AG04450 (cell line): ENCODE measurements at regions not wholly inside any gene's neighbourhood (a gene's known extent, or its start where the extent isn't known, plus 50 kb on each side); places are given as distances from the start of the nearest gene placed in this dataset.

ENCODE experiments used
- CTCF ChIA-PET: fragments of 300-600, 350-600 bp; formaldehyde crosslinking; extraction: SDS; loops from one replicate; lab custom pipeline; 2022; ENCODE audit warnings: antibody characterized with exemption, inconsistent platforms; lab: Charles Lee
- POLR2A ChIA-PET: fragments of 350-600 bp; formaldehyde crosslinking; extraction: SDS; loops from one replicate; lab custom pipeline; 2021; ENCODE audit warnings: antibody characterized with exemption, inconsistent platforms; lab: Yijun Ruan, JAX
- DNase-seq: peaks from one replicate; pipeline ENCODE4 v3.0.0-alpha.2; 2011; ENCODE audit warnings: low read depth, low spot score
- H3K27ac ChIP-seq: one replicate; pipeline ENCODE4 v1.5.1; 2012; ENCODE audit warnings: low read depth, low read length, control low read depth
- H3K27me3 ChIP-seq: one replicate; pipeline ENCODE4 v1.6.0; 2012; ENCODE audit warnings: low read length; ENCODE audit not compliant: control insufficient read depth, insufficient read depth
- H3K4me3 ChIP-seq: 2 replicates; pipeline ENCODE4 v1.5.1; 2011; ENCODE audit warnings: mild to moderate bottlenecking, low read depth, low read length, control low read depth
- H3K9me3 ChIP-seq: 2 replicates; pipeline ENCODE4 v1.5.1; 2012; ENCODE audit warnings: low read length; ENCODE audit not compliant: control insufficient read depth, insufficient read depth
- TF ChIP-seq, protein P1 (sequence below): IDR thresholded peaks from 2 replicates; pipeline ENCODE4 v1.5.1; 2011; ENCODE audit warnings: low read depth, low read length, control low read depth, inconsistent platforms

DNA sequence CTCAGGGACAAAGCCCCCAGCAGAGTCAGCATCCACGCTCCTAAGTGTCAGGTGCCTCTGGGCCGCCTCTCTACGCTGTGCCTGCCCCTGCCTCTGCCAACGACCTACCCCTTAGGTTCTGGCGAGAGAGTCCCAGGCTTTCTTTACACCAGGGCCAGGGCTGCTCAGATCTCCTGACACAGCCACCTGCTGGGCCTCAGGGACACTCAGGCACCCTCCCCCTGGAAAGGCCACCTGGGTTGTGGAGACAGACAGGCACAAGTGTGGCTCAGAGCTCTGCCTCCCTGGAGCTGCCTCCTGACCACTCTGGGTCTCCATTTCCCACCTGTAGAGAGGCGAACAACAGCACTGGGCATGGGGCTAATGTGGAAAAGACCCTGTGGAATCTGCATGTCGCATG, 90.0 kb upstream of the ADRA2C start:
- TF ChIP-seq, protein P1, sequence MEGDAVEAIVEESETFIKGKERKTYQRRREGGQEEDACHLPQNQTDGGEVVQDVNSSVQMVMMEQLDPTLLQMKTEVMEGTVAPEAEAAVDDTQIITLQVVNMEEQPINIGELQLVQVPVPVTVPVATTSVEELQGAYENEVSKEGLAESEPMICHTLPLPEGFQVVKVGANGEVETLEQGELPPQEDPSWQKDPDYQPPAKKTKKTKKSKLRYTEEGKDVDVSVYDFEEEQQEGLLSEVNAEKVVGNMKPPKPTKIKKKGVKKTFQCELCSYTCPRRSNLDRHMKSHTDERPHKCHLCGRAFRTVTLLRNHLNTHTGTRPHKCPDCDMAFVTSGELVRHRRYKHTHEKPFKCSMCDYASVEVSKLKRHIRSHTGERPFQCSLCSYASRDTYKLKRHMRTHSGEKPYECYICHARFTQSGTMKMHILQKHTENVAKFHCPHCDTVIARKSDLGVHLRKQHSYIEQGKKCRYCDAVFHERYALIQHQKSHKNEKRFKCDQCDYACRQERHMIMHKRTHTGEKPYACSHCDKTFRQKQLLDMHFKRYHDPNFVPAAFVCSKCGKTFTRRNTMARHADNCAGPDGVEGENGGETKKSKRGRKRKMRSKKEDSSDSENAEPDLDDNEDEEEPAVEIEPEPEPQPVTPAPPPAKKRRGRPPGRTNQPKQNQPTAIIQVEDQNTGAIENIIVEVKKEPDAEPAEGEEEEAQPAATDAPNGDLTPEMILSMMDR = no peak
- Histone ChIP-seq H3K27ac (no peak overlapping the region), H3K4me3 (no peak overlapping the region), H3K27me3 (peaks cover 14% of the 10 kb centered on the region), H3K9me3 (peaks cover 3% of the 10 kb centered on the region; the same call in 1 of the 2 replicates)
- ChIA-PET POLR2A (no interaction called here), CTCF (no interaction called here)
- no peak for DNase-seq

DNA sequence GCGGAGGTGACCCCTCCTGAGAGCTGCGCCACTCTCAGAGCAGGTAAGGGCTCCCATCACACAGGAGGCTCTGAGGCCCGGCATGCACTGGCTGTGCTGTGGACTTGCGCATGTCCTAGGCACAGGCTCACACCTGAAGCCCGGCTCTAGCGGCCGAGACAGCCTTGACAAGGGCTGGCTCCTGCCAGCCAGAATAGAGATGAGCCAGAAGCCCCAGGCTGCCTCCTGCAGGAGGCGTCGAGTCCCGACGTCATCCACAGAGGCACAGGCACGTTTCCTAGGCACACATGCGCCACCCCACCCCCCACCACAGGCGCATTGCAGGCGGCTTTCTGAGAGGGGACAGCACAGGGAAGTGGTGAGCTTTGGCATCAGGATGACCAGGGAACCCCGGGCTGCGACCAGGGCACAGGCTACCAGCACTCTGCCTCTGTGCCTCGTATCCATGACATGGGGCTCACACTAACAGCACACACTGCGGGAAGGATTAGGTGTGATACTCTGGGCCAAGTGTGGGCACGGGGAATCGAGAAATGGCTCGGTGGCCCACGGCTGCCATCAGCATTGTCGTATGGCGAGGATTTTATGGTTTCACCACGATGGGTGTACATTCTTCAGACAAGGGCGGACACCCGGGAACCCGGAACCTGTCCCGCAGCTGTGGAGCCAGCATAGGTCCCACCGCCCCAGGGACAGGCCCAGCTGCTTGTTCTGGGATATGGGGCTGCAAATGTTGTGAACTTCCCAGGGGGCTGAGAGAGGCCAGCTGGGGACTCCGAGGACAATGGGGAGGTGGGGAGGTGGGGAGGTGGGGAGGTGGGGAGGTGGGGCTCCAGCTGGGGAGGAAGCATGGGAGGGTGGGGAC, 90.7 kb upstream of the ADRA2C start:
- TF ChIP-seq, protein P1 = no peak
- H3K27ac ChIP-seq = no peak overlapping the region
- no peak overlapping the region for H3K4me3 ChIP-seq
- ChIA-PET POLR2A (no interaction called here), CTCF (no interaction called here)
- H3K27me3 ChIP-seq = peaks cover 15% of the 10 kb centered on the region
- DNase-seq = no peak
- peaks cover 11% of the 10 kb centered on the region; the same call in 1 of the 2 replicates for H3K9me3 ChIP-seq

DNA sequence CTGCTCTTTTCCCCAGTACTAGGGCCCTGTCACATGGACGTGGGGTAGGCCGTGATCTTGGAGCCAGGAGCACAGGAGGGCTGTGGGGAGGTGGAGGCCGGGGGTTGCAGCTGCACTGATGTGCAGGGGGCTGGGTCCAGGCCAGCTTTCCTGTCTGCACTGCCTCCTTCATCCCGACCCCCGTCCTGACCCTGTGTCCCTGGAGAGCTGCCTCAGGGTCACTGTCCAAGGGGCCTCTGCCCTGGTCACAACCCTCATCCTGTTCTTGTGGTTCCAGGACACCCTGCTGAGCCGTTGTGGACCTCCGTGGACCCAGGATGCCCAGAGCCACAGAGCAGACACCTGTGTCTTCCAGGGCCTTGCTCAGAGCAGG, 91.7 kb upstream of the ADRA2C start:
- CTCF ChIA-PET = no interaction called here
- Histone ChIP-seq H3K27me3 (peaks cover 12% of the 10 kb centered on the region), H3K27ac (no peak overlapping the region), H3K4me3 (no peak overlapping the region), H3K9me3 (peaks cover 15% of the 10 kb centered on the region; the same call in 1 of the 2 replicates)
- TF ChIP-seq, protein P1 = no peak
- DNase-seq = no peak
- POLR2A ChIA-PET = no interaction called here

DNA sequence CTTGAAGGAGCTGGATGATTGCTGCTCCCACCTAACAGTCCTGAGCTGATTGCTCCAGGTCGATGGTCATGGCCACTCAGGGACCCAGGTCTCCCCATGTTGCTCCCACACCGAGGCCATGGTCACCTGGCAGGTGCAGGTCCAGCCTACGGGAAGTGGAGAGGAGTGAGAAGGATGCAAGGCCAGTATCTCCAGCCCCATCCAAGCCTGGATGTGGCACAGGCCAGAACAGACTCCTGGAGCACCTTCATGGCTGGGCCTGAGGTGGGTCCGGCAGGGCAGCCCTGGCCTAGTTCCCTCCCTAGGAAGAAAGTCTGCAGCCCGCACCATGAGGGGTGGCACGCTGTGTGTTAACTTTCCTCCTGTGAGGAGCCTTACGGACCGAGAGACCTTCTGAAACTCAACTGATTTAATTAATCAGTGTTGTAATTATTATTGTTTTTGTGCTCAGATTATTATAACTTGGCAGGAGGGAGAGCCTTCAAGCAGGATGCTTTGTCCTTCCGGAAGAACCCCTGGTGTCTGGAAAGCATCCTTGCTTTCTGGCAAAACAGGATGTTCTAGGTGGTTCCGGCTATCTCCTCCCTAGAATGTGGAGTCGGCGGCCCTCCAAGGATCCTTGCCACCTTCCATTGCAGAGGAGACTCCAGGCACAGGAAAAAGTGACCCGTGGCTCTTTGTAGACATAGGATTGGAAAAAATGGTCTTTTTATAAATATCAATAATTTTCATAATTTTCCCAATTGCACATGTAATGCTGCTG, 92.3 kb upstream of the ADRA2C start:
- CTCF ChIA-PET = no interaction called here
- Histone ChIP-seq H3K9me3 (peaks cover 21% of the 10 kb centered on the region; the same call in 1 of the 2 replicates), H3K27ac (no peak overlapping the region), H3K27me3 (peaks cover 12% of the 10 kb centered on the region), H3K4me3 (no peak overlapping the region)
- TF ChIP-seq, protein P1 = no peak
- no peak for DNase-seq
- POLR2A ChIA-PET = no interaction called here

DNA sequence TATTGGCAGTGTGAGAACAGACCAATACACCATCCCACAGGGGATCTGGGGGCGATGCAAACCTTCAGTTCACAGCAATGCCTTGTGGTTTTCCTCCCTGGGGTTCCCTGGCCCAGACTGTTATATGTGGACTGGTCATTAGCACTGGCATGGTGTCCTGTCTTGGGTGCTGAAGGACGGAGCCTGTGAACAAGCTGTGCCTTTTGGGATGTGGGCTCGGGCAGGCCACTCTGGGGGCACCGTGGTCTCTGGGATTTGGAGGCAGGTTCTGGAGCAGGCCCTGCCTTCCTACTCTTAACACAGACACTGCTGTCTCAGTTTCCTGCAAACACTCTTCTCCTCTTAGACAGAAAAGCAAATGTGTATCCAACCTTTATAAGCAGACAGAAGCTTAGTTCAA, 93.0 kb upstream of the ADRA2C start:
- ChIA-PET CTCF (no interaction called here), POLR2A (no interaction called here)
- DNase-seq = no peak
- peaks cover 12% of the 10 kb centered on the region for H3K27me3 ChIP-seq
- H3K9me3 ChIP-seq = peaks cover 22% of the 10 kb centered on the region; the same call in 1 of the 2 replicates
- no peak overlapping the region for H3K27ac ChIP-seq
- TF ChIP-seq, protein P1 = no peak
- H3K4me3 ChIP-seq = no peak overlapping the region
